HG03520 (cell line): ENCODE measurements at regions not wholly inside any gene's neighbourhood (a gene's known extent, or its start where the extent isn't known, plus 50 kb on each side); places are given as distances from the start of the nearest gene placed in this dataset.
A peak's percentile ranks its signal among the peaks of the same experiment; 100 is the strongest.

Experiments used
- ATAC-seq: cut with Tn5 transposase; IDR thresholded peaks from one replicate; pipeline ENCODE4 v1.9.1; 2021; ENCODE audit warnings: mild to moderate bottlenecking, moderate library complexity; ENCODE audit not compliant: unreplicated experiment

GRCh38 chr2:199707593-199708185 is 143.3 kb downstream of the FTCDNL1 start:
- ATAC-seq, result no peak

DNA sequence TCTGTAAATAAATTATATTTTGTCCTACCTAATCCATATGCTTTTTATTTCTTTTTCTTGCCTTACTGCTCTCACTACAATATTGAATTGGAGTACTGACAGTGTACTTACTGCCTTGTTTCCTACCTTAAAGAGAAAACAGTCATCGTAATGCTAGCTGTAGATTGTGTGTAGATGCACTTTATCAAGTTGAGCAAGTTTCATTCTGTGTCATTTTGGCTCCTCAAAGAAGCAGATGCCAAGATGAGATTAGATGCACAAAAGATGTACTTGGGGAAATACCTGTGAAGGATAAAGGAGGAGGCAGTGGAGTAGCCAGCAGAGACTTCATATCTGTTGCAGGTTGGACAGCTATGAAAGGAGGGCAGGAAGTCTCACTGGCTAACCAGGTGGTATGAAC is 145.5 kb downstream of the FTCDNL1 start:
- ATAC-seq, result no peak

DNA sequence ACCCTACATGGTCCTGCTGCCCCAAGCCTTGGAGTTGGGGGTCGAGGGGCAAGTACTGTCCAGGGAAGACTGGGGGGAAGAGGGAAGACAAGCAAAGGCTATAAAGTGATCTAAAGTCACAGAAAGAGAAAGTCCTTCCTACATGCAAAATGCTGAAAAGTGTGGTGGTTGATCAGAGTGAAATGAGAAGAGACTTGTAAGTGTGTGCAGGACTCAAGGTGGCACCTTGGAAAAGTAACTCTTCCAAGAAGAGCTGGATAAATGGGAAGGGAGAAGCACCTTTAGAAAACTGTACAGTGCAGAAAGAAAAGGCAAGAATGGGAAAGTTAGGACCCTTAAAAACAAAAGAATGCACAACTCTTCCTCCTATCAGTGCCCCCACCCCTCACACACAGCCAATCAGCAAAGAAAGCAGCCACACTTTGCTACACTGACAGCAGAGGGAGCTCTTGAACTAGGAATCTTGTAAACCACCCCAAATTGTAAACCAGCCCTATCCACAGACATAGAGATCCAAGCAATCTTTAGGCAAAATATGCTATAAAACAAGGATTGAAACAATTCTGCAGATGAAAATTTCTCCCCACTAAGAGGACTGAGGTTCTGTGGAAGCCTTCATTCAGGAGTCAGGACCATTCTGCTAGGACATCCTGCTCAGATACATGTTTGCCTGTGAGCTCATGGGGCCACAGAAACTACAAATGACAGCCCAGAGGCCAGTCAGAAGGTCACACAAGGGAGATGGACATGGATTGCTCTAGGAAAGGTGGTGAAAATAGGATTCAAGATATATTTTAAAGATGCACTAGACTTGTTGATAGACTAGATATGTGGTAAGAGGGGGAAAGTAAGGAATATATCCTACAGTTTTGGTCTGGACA is 146.4 kb downstream of the FTCDNL1 start:
- no peak for ATAC-seq

DNA sequence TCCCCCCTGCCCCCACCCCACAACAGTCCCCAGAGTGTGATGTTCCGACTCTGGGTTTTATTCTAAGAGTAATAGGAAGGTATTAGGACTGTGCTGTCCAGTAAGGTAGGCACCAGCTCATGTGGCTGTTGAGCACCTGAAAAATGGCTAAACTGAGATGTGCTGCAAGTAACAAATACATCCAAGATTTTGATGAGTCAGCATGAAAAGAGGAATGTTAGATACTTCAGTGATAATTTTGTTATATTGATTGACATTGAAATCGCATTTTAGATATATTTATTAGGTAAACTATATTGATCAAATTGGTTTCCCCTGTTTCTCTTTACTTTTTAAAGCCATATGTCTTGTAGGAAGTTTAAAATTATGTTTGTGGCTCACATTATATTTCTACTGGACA is 147.8 kb downstream of the FTCDNL1 start:
- no peak for ATAC-seq

DNA sequence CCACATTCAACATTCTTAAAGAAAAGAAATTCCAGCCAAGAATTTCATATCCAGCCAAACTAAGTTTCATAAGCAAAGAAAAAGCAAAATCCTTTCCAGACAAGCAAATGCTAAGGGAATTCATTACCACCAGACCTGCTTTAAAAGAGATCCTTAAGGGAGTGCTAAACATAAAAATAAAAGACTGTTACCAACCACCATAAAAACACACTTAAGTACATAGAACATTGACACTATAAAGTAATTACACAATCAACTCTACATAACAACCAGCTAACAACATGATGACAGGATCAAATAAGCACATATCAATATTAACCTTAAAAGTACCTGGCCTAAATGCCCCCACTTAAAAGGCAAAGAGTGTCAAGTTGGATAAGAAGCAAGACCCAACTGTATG is 153.5 kb downstream of the FTCDNL1 start:
- no peak for ATAC-seq

- ATAC-seq, result no peak
These were observed 154.9 kb downstream of the FTCDNL1 start for GRCh38 chr2:199696048-199696447.

DNA sequence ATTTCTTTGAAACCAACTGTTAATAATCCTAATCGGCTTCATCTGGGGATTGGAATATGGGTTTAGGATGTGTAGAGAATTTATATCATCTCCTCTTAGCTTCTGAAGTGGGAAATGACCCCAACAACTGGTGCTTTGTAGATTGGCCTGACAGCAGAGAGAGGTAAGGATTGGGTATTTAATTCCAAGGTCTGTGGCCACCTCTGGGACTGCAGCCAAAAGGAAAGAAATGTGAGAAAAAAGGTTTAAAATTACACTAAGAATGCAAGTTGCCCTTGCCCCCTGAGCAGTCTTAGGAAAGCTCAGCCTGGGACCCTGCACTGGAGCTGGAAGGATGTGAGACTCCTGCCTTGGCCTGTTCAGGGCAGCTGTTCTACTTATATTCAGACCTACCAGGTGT is 157.1 kb downstream of the FTCDNL1 start:
- no peak for ATAC-seq

GRCh38 chr2:199692489-199692888 is 158.5 kb downstream of the FTCDNL1 start:
- no peak for ATAC-seq

GRCh38 chr2:199690225-199690624 is 160.8 kb downstream of the FTCDNL1 start:
- ATAC-seq, result no peak

GRCh38 chr2:199685669-199686068 is 165.3 kb downstream of the FTCDNL1 start:
- ATAC-seq, result no peak

- ATAC-seq, result no peak
These were observed 166.2 kb downstream of the FTCDNL1 start for GRCh38 chr2:199684832-199685231.

DNA sequence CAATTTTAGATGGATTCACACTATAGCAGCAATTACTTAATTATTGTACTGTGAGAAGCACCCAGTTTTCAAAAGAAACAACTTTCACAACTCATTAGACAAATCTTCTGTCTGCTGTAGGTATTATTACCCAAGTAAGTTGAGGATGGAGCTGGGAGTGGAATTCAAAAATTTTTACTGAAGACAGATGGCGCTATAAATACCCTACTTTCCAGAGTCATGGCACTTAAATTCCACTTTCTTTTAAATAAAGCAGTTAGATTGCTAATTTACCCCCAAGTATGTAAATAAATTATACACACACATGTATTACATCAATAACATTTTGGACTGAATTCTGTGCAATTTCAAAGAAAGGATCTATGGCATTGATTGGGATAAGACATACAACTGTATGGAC is 166.8 kb downstream of the FTCDNL1 start:
- no peak for ATAC-seq

GRCh38 chr2:199682001-199682400 is 169.0 kb downstream of the FTCDNL1 start:
- no peak for ATAC-seq

- ATAC-seq, result no peak
These were observed 170.5 kb downstream of the FTCDNL1 start for GRCh38 chr2:199680482-199680881.

- ATAC-seq, result no peak
These were observed 171.1 kb downstream of the FTCDNL1 start for GRCh38 chr2:199679883-199680282.

GRCh38 chr2:199677881-199678280 is 173.1 kb downstream of the FTCDNL1 start:
- no peak for ATAC-seq

DNA sequence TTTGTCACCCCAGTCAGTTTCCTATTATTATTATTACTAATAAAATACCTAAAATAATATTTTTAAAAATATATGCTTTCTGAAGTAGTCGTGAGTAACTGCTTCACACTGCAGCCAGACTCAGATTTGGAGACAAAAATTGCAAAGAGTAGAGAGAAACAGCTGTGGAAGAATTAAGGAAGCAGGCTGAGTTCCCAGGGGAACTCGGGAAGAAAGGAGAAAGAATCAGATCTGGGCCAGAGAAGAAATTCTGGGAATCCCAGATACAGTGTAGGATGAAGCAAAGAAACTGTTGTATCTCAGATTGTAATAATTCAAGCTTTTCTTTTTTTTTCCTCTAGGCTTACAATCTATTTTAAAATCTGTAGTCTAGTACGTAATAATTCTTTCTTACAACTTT is 182.3 kb downstream of the FTCDNL1 start:
- no peak for ATAC-seq

DNA sequence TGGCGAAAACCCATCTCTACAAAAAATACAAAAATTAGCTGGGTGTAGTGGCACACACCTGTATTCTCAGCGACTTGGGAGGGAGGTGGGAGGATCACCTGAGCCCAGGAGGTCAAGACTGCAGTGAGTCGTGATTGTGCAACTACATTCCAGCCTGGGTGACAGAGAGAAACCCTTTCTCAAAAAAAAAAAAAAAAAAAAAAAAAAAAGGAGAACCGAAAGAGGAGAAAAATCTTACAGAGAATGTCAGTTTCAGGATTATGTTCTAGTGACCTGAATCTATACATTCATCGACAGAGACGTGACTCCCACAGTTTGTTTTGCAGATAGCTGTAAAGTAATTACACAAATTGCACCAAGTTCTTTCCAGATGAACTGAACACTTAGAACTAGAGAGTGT is 187.8 kb downstream of the FTCDNL1 start:
- peak; percentile 79 for ATAC-seq

GRCh38 chr2:199662255-199662654 is 188.7 kb downstream of the FTCDNL1 start:
- ATAC-seq, result no peak

GRCh38 chr2:199660167-199660566 is 190.8 kb downstream of the FTCDNL1 start:
- no peak for ATAC-seq

DNA sequence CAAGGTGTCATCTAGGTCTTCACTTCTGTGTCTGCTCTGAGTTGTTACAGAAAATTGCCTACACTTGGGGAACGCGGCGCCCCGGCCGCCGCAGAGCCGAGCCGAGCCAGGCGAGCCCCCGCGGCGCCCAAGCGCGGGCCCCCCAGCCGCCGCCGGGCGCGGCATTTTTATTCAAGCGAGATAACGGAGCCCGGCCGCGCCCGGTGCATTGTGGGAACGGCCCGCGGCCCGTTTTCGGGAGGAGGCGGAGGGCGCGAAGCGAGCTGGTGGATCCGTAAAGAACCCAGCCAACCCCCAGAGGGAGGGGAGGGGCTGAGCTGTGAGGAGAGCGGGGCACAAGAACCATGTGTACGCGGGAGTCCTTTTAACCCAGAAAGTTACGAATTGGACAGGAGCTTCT is 191.8 kb downstream of the FTCDNL1 start:
- no peak for ATAC-seq

DNA sequence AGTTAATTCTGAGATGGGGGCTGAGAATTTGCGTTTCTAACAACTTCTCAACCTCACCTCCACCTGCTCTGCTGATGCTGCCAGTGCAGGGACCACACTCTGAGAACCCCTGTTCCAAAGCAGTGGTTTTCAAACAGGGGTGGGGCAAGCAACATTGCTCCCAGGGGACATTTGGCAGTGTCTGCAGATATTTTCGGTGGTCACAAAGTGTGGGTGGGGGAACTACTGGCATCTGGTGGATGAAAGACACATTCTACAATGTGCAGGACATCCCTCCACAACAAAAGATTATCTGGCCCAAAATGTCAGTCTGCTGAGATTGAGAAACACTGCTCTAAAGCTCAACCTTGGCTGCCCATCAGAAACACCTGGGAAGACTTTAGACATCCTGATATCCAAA is 188.7 kb upstream of the SATB2 start:
- peak; percentile 97 for ATAC-seq

- ATAC-seq, result no peak
These were observed 173.4 kb upstream of the SATB2 start for GRCh38 chr2:199631129-199631528.
